CD14-positive monocyte (primary cell): ENCODE measurements at regions not wholly inside any gene's neighbourhood (a gene's known extent, or its start where the extent isn't known, plus 50 kb on each side); places are given as distances from the start of the nearest gene placed in this dataset.

ENCODE experiments used
- DNase-seq, 3 donors: peaks; one replicate each; pipeline ENCODE4 v3.0.0-alpha.2; 2011 to 2022
- H2AFZ ChIP-seq: 2 replicates; pipeline ENCODE4 v1.6.0; 2012; ENCODE audit warnings: mild to moderate bottlenecking, low read depth, low read length, inconsistent platforms; ENCODE audit not compliant: insufficient read depth, poor library complexity, severe bottlenecking
- H3K27ac ChIP-seq, 2 donors: 1 replicate in 1 of 2; 2 replicates in 1 of 2; pipeline ENCODE4 v1.5.1; 2012 to 2013; ENCODE audit warnings: low read length in 2 of 2, control low read depth in 1 of 2, inconsistent platforms in 1 of 2, low read depth in 1 of 2, mild to moderate bottlenecking in 1 of 2
- H3K27me3 ChIP-seq, 2 donors: one replicate each; pipeline versions ENCODE4 v1.6.0 to v1.6.1; 2011 to 2013; ENCODE audit warnings: low read length in 2 of 2; ENCODE audit not compliant: control insufficient read depth in 2 of 2, insufficient read depth in 2 of 2
- H3K36me3 ChIP-seq, 2 donors: replicated peaks in 1 of 2; 1 replicate in 1 of 2; 2 replicates in 1 of 2; pipeline versions ENCODE4 v1.5.1 to v1.6.1; 2012 to 2013; ENCODE audit warnings: low read length in 2 of 2, control low read depth in 1 of 2, inconsistent platforms in 1 of 2, mild to moderate bottlenecking in 1 of 2; ENCODE audit not compliant: insufficient read depth in 2 of 2, control insufficient read depth in 1 of 2
- H3K4me1 ChIP-seq, 2 donors: 1 replicate in 1 of 2; 2 replicates in 1 of 2; pipeline versions ENCODE4 v1.5.1 to v1.6.1; 2012 to 2013; ENCODE audit warnings: low read length in 2 of 2, control low read depth in 1 of 2, inconsistent platforms in 1 of 2, mild to moderate bottlenecking in 1 of 2, moderate library complexity in 1 of 2; ENCODE audit not compliant: insufficient read depth in 2 of 2, control insufficient read depth in 1 of 2
- H3K4me2 ChIP-seq: replicated peaks from 2 replicates; pipeline ENCODE3; 2012; ENCODE audit warnings: low read length, moderate library complexity, mild to moderate bottlenecking; ENCODE audit not compliant: poor library complexity, severe bottlenecking; ENCODE audit errors: extremely low read depth
- H3K4me3 ChIP-seq, 3 experiments: fragments of 200-600 bp in 1 of 3; sonication (generic) in 1 of 3; replicated peaks in 1 of 3; 1 replicate in 2 of 3; 2 replicates in 1 of 3; pipeline ENCODE4 v1.5.1; 2011 to 2013; ENCODE audit warnings: low read length in 3 of 3, mild to moderate bottlenecking in 3 of 3, control low read depth in 2 of 3, low read depth in 2 of 3, inconsistent platforms in 1 of 3, moderate library complexity in 1 of 3
- H3K79me2 ChIP-seq: 2 replicates; pipeline ENCODE4 v1.6.0; 2012; ENCODE audit warnings: mild to moderate bottlenecking, control low read depth, inconsistent platforms, low read length, moderate library complexity; ENCODE audit not compliant: insufficient read depth
- H3K9ac ChIP-seq: 2 replicates; pipeline ENCODE4 v1.6.0; 2017; ENCODE audit warnings: low read length, mild to moderate bottlenecking; ENCODE audit not compliant: insufficient read depth, poor library complexity, severe bottlenecking
- H3K9me3 ChIP-seq, 2 donors: replicated peaks in 1 of 2; 1 replicate in 1 of 2; 2 replicates in 1 of 2; pipeline versions ENCODE4 v1.5.1 to v1.6.1; 2012 to 2013; ENCODE audit warnings: low read length in 2 of 2, control low read depth in 1 of 2; ENCODE audit not compliant: control insufficient read depth in 1 of 2, insufficient read depth in 1 of 2
- H4K20me1 ChIP-seq: 2 replicates; pipeline ENCODE4 v1.6.0; 2012; ENCODE audit warnings: mild to moderate bottlenecking, low read length, control low read depth, moderate library complexity; ENCODE audit not compliant: insufficient read depth
- H3K27ac Mint-ChIP-seq, 7 donors: one replicate each; pipeline ENCODE4 v1.8.0; 2020; ENCODE audit warnings: mild to moderate bottlenecking in 7 of 7, mixed read lengths in 7 of 7, moderate library complexity in 6 of 7, inconsistent platforms in 2 of 7
- H3K27me3 Mint-ChIP-seq, 3 donors: one replicate each; pipeline ENCODE4 v1.8.0; 2021 to 2022; ENCODE audit warnings: low read depth in 3 of 3, mild to moderate bottlenecking in 3 of 3, mixed read lengths in 3 of 3, moderate library complexity in 3 of 3, inconsistent platforms in 1 of 3
- H3K36me3 Mint-ChIP-seq, 2 donors: one replicate each; pipeline ENCODE4 v1.8.0; 2020; ENCODE audit warnings: mixed read lengths in 2 of 2, inconsistent platforms in 1 of 2, mild to moderate bottlenecking in 1 of 2
- H3K4me1 Mint-ChIP-seq: one replicate; pipeline ENCODE4 v1.8.0; 2020; ENCODE audit warnings: mild to moderate bottlenecking, mixed read lengths
- H3K4me3 Mint-ChIP-seq, 2 donors: one replicate each; pipeline ENCODE4 v1.8.0; 2020; ENCODE audit warnings: mild to moderate bottlenecking in 2 of 2, mixed read lengths in 2 of 2, moderate library complexity in 1 of 2
- H3K9me3 Mint-ChIP-seq, 7 donors: one replicate each; pipeline ENCODE4 v1.8.0; 2020 to 2022; ENCODE audit warnings: mixed read lengths in 7 of 7, mild to moderate bottlenecking in 6 of 7, moderate library complexity in 6 of 7, inconsistent platforms in 2 of 7
- CTCF ChIP-seq: fragments of 200-600 bp; IDR thresholded peaks from one replicate; pipeline ENCODE4 v1.8.0; 2022; ENCODE audit warnings: antibody characterized with exemption, mild to moderate bottlenecking
- WGBS: methylation state at CpG from one replicate; pipeline ENCODE4 v1.1.5; 2013; ENCODE audit warnings: missing lambda C conversion rate; ENCODE audit not compliant: insufficient coverage; 5-methylcytosine and 5-hydroxymethylcytosine counted together
- intact Hi-C, 2 donors: fragments of 100-400 bp; cut with micrococcal nuclease; formaldehyde crosslinking; loops; one replicate each; pipeline versions ENCODE4 v1.15.0 to v1.15.1; 2023

- Mint-ChIP-seq H3K9me3 (peaks cover 5 to 18% (median 8%) of the 10 kb centered on the region in 7 donors), H3K4me1 (no peaks in the 10 kb centered on the region), H3K36me3 (no peaks in the 10 kb centered on the region), H3K27ac (no peak overlapping the region), H3K4me3 (no peak overlapping the region), H3K27me3 (no peaks in the 10 kb centered on the region)
- no peak for TF ChIP-seq CTCF
- no peak overlapping the region for H3K4me2 ChIP-seq
- no peak overlapping the region for H3K4me3 ChIP-seq
- H3K9me3 ChIP-seq: peaks cover 5 to 10% of the 10 kb centered on the region in 2 donors
- no peak overlapping the region for H3K9ac ChIP-seq
- intact Hi-C loops: no loop called here
- H3K27me3 ChIP-seq: no peaks in the 10 kb centered on the region
- WGBS: 100% methylated on average over 1 of the region's 2 CpGs
- no peak for DNase-seq
- H4K20me1 ChIP-seq: no peaks in the 10 kb centered on the region
- H2AFZ ChIP-seq: no peak overlapping the region
- H3K36me3 ChIP-seq: no peaks in the 10 kb centered on the region
- no peaks in the 10 kb centered on the region for H3K79me2 ChIP-seq
- no peaks in the 10 kb centered on the region for H3K4me1 ChIP-seq
- no peak overlapping the region for H3K27ac ChIP-seq
Observed at GRCh38 chr5:162842727-162843126, 594.7 kb upstream of the CCNG1 start.

- Histone ChIP-seq H3K4me1 (no peaks in the 10 kb centered on the region), H2AFZ (no peak overlapping the region), H3K27me3 (no peaks in the 10 kb centered on the region), H3K36me3 (no peaks in the 10 kb centered on the region), H3K4me2 (no peak overlapping the region), H3K79me2 (no peaks in the 10 kb centered on the region), H3K4me3 (no peak overlapping the region), H3K9me3 (peaks cover 3 to 12% of the 10 kb centered on the region in 2 donors), H3K27ac (no peak overlapping the region), H4K20me1 (no peaks in the 10 kb centered on the region), H3K9ac (no peak overlapping the region)
- intact Hi-C loops: no loop called here
- no peaks in the 10 kb centered on the region for H3K36me3 Mint-ChIP-seq
- no peak overlapping the region for H3K27ac Mint-ChIP-seq
- no peaks in the 10 kb centered on the region for H3K27me3 Mint-ChIP-seq
- no peak overlapping the region for H3K4me3 Mint-ChIP-seq
- peaks cover 3 to 11% (median 6%) of the 10 kb centered on the region in 7 donors for H3K9me3 Mint-ChIP-seq
- no peak for TF ChIP-seq CTCF
- no peak for DNase-seq
- H3K4me1 Mint-ChIP-seq: no peaks in the 10 kb centered on the region
- WGBS: no CpG with 5 or more reads among the region's 2 CpGs
Observed at GRCh38 chr5:162852134-162852533, 585.3 kb upstream of the CCNG1 start.
